ENCODE measurements at regions not wholly inside any gene's neighbourhood (a gene's known extent, or its start where the extent isn't known, plus 50 kb on each side); places are given as distances from the start of the nearest gene placed in this dataset.

- Histone ChIP-seq H3K4me3 (ENCODE audit: low read length) (no peak overlapping the region), H3K27me3 (ENCODE audit: insufficient read depth, low read depth, low read length) (no peaks in the 10 kb centered on the region), H4K20me1 (ENCODE audit: insufficient read depth) (no peaks in the 10 kb centered on the region), H3K9me2 (ENCODE audit: insufficient read depth, low read length) (no peaks in the 10 kb centered on the region), H3K9ac (ENCODE audit: low read length) (no peak overlapping the region), H2AFZ (ENCODE audit: low read depth, low read length) (no peak overlapping the region), H3K36me3 (ENCODE audit: insufficient read depth, low read length) (no peaks in the 10 kb centered on the region), H3K27ac (ENCODE audit: low read length) (no peak overlapping the region), H3K9me3 (ENCODE audit: low read length) (no peaks in the 10 kb centered on the region), H3F3A (ENCODE audit: insufficient read depth, low read length, poor library complexity, severe bottlenecking) (no peaks in the 10 kb centered on the region), H3K4me2 (ENCODE audit: low read length) (no peak overlapping the region), H3K79me2 (replicated peaks; ENCODE audit: insufficient read depth, low read length) (no peaks in the 10 kb centered on the region)
- peak; percentile 41 for TF ChIP-seq RAD21 (conservative IDR thresholded peaks at IDR 0.05)
- no peak for TF ChIP-seq MXI1 (conservative IDR thresholded peaks at IDR 0.05; ENCODE audit: poor library complexity, severe bottlenecking)
Measured at GRCh38 chr14:83940253-83940652, 1589.7 kb upstream of the FLRT2 start.

- no peak overlapping the region for H2AFZ ChIP-seq (ENCODE audit: low read depth, low read length)
- no peaks in the 10 kb centered on the region for H3K9me3 ChIP-seq (ENCODE audit: low read length)
- H3K9me2 ChIP-seq (ENCODE audit: insufficient read depth, low read length): no peaks in the 10 kb centered on the region
- H3K27me3 ChIP-seq (ENCODE audit: insufficient read depth, low read depth, low read length): no peaks in the 10 kb centered on the region
- H3K79me2 ChIP-seq (replicated peaks; ENCODE audit: insufficient read depth, low read length): no peaks in the 10 kb centered on the region
- TF ChIP-seq TAF1 (IDR thresholded peaks at IDR 0.05; ENCODE audit: low read depth) (no peak), POLR2AphosphoS5 (IDR thresholded peaks at IDR 0.05) (no peak)
- H3K27ac ChIP-seq (ENCODE audit: low read length): no peak overlapping the region
- H3K4me3 ChIP-seq (ENCODE audit: low read length): no peak overlapping the region
- no peaks in the 10 kb centered on the region for H3F3A ChIP-seq (ENCODE audit: insufficient read depth, low read length, poor library complexity, severe bottlenecking)
- H3K9ac ChIP-seq (ENCODE audit: low read length): no peak overlapping the region
- no peak overlapping the region for H3K4me2 ChIP-seq (ENCODE audit: low read length)
- H4K20me1 ChIP-seq (ENCODE audit: insufficient read depth): no peaks in the 10 kb centered on the region
- H3K36me3 ChIP-seq (ENCODE audit: insufficient read depth, low read length): no peaks in the 10 kb centered on the region
Measured at GRCh38 chr14:83958359-83958758, 1571.6 kb upstream of the FLRT2 start.

DNA sequence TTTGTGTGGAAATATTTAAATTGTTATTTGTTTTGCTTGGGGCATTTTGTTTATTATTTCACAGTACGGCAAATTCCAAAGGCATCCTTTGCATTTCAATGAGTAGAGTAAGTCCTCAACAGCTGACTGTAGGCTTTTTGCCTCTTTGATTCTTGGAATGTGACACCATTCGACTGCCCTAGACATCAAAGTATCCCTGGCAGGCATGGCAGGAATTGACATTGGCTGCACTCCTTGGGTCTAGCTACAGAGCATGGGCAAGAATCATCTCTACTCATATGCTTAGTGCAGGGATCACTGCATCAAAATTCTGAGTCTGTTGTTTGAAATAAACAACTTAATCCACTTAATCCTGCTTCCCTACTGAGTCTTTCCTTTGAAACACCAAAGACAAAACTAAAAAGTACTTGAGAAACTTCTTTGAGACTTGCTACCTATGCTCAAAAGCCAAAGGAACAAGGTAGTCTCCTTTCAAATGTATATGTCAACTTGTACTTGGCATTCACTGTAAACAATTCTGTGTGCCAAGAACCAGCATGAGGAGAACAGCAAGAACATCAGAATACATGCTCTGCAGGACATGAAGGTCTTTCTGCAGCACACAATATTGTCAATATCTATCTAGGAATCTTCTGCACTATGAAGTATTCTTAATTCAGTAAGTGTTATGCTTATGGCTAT, 1569.0 kb upstream of the FLRT2 start:
- no peak overlapping the region for H3K4me2 ChIP-seq (ENCODE audit: low read length)
- no peak for TF ChIP-seq SMC3 (conservative IDR thresholded peaks at IDR 0.05; ENCODE audit: poor library complexity)
- no peak for TF ChIP-seq REST (IDR thresholded peaks at IDR 0.05; ENCODE audit: borderline replicate concordance)
- no peak for TF ChIP-seq TAF1 (IDR thresholded peaks at IDR 0.05; ENCODE audit: low read depth)
- TF ChIP-seq POLR2AphosphoS5 (IDR thresholded peaks at IDR 0.05): no peak
- TF ChIP-seq RAD21 (conservative IDR thresholded peaks at IDR 0.05): no peak
- TF ChIP-seq EP300 (conservative IDR thresholded peaks at IDR 0.05; ENCODE audit: poor library complexity, severe bottlenecking): no peak
- TF ChIP-seq EZH2 (IDR thresholded peaks at IDR 0.05; ENCODE audit: borderline replicate concordance, insufficient read depth, low read length, poor library complexity, severe bottlenecking): no peak
- no peak for TF ChIP-seq MXI1 (conservative IDR thresholded peaks at IDR 0.05; ENCODE audit: poor library complexity, severe bottlenecking)
- TF ChIP-seq, protein P1, sequence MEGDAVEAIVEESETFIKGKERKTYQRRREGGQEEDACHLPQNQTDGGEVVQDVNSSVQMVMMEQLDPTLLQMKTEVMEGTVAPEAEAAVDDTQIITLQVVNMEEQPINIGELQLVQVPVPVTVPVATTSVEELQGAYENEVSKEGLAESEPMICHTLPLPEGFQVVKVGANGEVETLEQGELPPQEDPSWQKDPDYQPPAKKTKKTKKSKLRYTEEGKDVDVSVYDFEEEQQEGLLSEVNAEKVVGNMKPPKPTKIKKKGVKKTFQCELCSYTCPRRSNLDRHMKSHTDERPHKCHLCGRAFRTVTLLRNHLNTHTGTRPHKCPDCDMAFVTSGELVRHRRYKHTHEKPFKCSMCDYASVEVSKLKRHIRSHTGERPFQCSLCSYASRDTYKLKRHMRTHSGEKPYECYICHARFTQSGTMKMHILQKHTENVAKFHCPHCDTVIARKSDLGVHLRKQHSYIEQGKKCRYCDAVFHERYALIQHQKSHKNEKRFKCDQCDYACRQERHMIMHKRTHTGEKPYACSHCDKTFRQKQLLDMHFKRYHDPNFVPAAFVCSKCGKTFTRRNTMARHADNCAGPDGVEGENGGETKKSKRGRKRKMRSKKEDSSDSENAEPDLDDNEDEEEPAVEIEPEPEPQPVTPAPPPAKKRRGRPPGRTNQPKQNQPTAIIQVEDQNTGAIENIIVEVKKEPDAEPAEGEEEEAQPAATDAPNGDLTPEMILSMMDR (IDR thresholded peaks at IDR 0.05; ENCODE audit: poor library complexity, severe bottlenecking): no peak
- H3K36me3 ChIP-seq (ENCODE audit: insufficient read depth, low read length): no peaks in the 10 kb centered on the region

More for the DNA sequence above, 1569.0 kb upstream of the FLRT2 start:
- no peaks in the 10 kb centered on the region for H4K20me1 ChIP-seq (ENCODE audit: insufficient read depth)
- no peaks in the 10 kb centered on the region for H3K27me3 ChIP-seq (ENCODE audit: insufficient read depth, low read depth, low read length)
- no peak overlapping the region for H3K27ac ChIP-seq (ENCODE audit: low read length)
- no peaks in the 10 kb centered on the region for H3K9me3 ChIP-seq (ENCODE audit: low read length)
- H3K9me2 ChIP-seq (ENCODE audit: insufficient read depth, low read length): no peaks in the 10 kb centered on the region
- H3F3A ChIP-seq (ENCODE audit: insufficient read depth, low read length, poor library complexity, severe bottlenecking): no peaks in the 10 kb centered on the region
- H3K79me2 ChIP-seq (replicated peaks; ENCODE audit: insufficient read depth, low read length): no peaks in the 10 kb centered on the region
- no peak overlapping the region for H3K4me3 ChIP-seq (ENCODE audit: low read length)
- H3K9ac ChIP-seq (ENCODE audit: low read length): no peak overlapping the region
- H2AFZ ChIP-seq (ENCODE audit: low read depth, low read length): no peak overlapping the region
